ENCODE measurements at regions not wholly inside any gene's neighbourhood (a gene's known extent, or its start where the extent isn't known, plus 50 kb on each side); places are given as distances from the start of the nearest gene placed in this dataset.

DNA sequence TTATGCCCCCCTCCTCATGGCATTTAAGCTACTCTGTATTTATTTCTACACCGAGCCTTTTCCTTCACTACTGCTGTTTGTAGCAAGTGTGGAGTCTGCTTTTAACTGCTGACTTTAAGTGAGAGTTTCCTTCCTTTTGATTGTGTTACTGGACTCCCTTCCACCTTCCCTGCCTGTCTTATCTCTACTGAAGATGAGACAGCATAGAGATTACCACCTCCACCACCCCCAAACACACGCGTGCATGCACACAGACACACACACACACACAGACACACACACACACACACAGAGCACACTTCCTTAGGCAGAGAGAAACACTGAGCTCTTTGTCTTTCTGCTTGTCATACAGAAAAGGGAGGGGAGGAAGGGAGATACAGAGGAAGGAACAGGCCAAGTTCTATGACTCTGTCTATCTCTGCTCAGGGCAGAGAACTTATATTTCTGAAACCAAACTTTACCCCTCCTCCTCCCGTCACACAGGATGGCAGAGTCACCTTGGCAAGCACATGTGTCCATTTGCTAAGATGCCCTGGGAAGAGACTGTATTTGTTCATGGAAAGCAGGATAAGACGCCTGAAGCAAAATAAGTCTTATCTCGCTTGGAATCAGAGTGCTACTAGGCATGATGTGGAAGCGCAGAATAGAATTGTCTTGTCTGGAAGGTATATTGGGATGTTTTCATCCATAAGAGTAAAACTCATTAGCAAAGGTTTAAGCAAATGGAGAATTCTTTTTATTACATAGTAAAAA, 81.8 kb upstream of the CAV2 start:
- in situ Hi-C loops (cut with HindIII; ENCODE audit: low sequenced_read_pairs): no loop called here

- in situ Hi-C loops (cut with HindIII; ENCODE audit: low sequenced_read_pairs): no loop called here
These were observed 81.0 kb upstream of the CAV2 start for GRCh38 chr7:116418524-116418923.

DNA sequence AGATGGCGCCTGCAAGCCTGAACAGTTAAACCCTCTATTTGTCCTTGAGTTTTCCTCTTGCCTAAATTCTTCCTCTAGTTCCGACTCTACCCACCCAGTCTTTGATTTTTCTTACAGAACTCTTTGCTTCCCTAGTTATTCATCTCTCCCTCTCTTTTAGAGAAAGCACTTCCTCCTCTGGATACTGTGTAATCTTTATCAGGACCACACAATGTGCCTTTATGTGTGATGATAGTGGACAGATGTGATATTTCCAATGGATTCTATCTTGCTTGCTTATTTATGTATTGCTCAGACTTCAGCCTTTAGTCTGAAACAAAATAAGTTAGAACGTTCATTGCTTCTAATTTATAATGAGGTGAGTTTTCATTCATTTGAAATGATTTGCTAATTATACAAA, 79.5 kb upstream of the CAV2 start:
- in situ Hi-C loops (cut with HindIII; ENCODE audit: low sequenced_read_pairs): no loop called here

GRCh38 chr7:116421298-116421697, 78.2 kb upstream of the CAV2 start:
- in situ Hi-C loops (cut with HindIII; ENCODE audit: low sequenced_read_pairs): no loop called here

- in situ Hi-C loops (cut with HindIII; ENCODE audit: low sequenced_read_pairs): no loop called here
These were observed 76.9 kb upstream of the CAV2 start for GRCh38 chr7:116422683-116423082.

- in situ Hi-C loops (cut with HindIII; ENCODE audit: low sequenced_read_pairs): no loop called here
These were observed 76.0 kb upstream of the CAV2 start for GRCh38 chr7:116423499-116423898.

- in situ Hi-C loops (cut with HindIII; ENCODE audit: low sequenced_read_pairs): no loop called here
These were observed 73.8 kb upstream of the CAV2 start for GRCh38 chr7:116425647-116426209.

DNA sequence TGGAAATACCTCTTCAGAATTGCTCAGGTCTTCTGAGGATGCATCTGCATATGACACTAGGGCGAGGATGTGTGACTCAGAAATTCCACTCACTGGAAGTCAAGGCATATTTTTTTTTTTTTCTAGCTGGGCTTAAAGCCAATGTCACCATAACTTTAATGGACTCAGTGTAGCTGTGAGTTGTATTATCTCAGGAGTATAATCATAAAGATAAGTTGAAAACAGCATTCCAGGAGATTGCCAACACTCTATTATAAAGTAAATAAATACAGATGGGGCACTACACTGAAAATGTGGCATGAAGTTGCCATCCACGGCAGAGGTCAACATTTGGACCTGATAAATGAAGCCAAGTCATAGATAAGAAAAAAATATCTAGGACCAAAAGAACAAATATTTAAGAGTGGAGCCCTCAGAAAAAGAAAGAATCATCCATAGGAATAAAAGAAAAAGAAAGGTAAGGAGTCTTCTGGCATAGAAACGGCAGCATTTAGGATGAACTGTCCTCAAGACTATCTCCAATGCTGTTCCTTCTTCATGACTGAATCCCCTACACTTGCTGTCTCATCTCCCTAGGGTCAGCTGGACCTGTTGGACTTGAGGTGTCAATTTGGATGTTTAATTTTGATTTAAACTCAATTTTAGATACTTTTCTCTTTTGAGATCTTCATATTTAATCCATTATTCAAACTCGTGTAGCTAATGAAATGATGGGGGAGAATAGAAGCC, 72.9 kb upstream of the CAV2 start:
- in situ Hi-C loops (cut with HindIII; ENCODE audit: low sequenced_read_pairs): no loop called here

- in situ Hi-C loops (cut with HindIII; ENCODE audit: low sequenced_read_pairs): no loop called here
These were observed 69.4 kb upstream of the CAV2 start for GRCh38 chr7:116429986-116430619.

- in situ Hi-C loops (cut with HindIII; ENCODE audit: low sequenced_read_pairs): no loop called here
These were observed 67.6 kb upstream of the CAV2 start for GRCh38 chr7:116431787-116432526.

- in situ Hi-C loops (cut with HindIII; ENCODE audit: low sequenced_read_pairs): no loop called here
These were observed 67.0 kb upstream of the CAV2 start for GRCh38 chr7:116432527-116432916.

DNA sequence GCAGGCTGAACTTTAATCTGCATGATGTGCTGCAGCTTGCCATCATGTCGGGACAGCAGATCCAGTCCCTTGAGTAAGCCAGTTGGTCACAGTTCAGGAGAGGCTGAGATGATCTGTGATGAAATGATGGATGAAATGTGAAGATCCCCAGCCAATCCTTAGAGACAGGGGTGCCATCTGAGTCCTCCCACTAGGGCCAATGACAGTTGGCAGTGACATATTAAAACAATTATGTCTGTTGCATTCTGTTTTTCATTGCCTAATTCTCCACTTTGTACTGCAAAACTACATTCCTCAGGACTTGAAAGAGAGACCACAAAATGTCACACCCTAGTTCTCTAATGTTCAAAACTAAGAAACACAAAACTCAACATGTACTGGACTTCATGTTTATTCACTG, 66.3 kb upstream of the CAV2 start:
- in situ Hi-C loops (cut with HindIII; ENCODE audit: low sequenced_read_pairs): no loop called here

GRCh38 chr7:116434820-116435341, 64.7 kb upstream of the CAV2 start:
- in situ Hi-C loops (cut with HindIII; ENCODE audit: low sequenced_read_pairs): loop anchor here (5.0 kb wide), 1 partner anchor 98 kb away; no protein-coding TSS in a partner anchor

GRCh38 chr7:116436305-116436826, 63.2 kb upstream of the CAV2 start:
- in situ Hi-C loops (cut with HindIII; ENCODE audit: low sequenced_read_pairs): loop anchor here (5.0 kb wide), 1 partner anchor 99 kb away; no protein-coding TSS in a partner anchor

DNA sequence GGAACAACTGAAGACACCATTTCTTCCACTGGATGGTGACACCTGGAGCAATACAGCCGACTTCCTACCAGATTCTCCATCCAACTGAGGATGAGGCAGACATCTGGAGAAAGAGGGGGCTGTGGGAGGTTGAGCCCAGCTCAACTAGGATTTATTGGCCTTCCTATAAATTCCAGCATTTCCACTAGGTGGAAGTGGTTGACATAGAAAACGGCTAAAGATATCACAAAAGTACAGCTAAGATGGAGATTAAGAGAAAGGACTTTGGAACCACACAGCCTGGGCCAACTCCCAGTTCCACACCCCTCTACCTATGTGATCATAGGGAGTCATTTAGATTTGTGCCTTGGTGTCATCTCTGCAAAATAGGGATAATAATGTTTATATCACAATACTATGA, 61.3 kb upstream of the CAV2 start:
- in situ Hi-C loops (cut with HindIII; ENCODE audit: low sequenced_read_pairs): loop anchor here (5.0 kb wide), 1 partner anchor 101 kb away; no protein-coding TSS in a partner anchor

DNA sequence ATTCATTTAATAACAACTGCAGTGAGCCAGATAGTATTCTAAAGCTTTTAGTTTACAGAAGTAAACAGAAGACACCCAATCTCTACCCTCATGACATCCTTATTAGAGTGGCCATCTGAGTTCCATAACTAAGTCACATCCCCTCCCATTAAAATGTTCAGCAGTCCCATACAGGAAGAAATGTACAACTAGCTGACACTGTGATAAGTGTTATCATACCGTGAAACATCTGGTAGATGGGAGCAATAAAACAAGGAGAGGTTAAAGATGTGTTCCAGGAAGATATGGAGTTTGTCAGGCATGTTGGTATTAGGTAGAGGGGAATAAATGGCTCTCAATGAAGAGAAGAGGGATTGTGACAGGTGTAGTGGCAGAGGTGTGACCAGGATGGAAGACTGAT, 60.5 kb upstream of the CAV2 start:
- in situ Hi-C loops (cut with HindIII; ENCODE audit: low sequenced_read_pairs): loop anchor here (5.0 kb wide), 1 partner anchor 102 kb away; no protein-coding TSS in a partner anchor

GRCh38 chr7:116439841-116440549, 59.5 kb upstream of the CAV2 start:
- in situ Hi-C loops (cut with HindIII; ENCODE audit: low sequenced_read_pairs): loop anchor here (5.0 kb wide), 1 partner anchor 103 kb away; no protein-coding TSS in a partner anchor

- in situ Hi-C loops (cut with HindIII; ENCODE audit: low sequenced_read_pairs): no loop called here
These were observed 58.0 kb upstream of the CAV2 start for GRCh38 chr7:116441534-116441933.

- in situ Hi-C loops (cut with HindIII; ENCODE audit: low sequenced_read_pairs): no loop called here
These were observed 56.4 kb upstream of the CAV2 start for GRCh38 chr7:116443101-116443523.

Data from DLD1 (cell line).